ENCODE measurements at regions not wholly inside any gene's neighbourhood (a gene's known extent, or its start where the extent isn't known, plus 50 kb on each side); places are given as distances from the start of the nearest gene placed in this dataset.

- TF ChIP-seq, protein P1, sequence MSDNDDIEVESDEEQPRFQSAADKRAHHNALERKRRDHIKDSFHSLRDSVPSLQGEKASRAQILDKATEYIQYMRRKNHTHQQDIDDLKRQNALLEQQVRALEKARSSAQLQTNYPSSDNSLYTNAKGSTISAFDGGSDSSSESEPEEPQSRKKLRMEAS (CRISPR knock-in tag; IDR thresholded peaks at IDR 0.05): no peak
- TF ChIP-seq HDAC2 (IDR thresholded peaks at IDR 0.05) (no peak), MLX (CRISPR knock-in tag; conservative IDR thresholded peaks at IDR 0.05) (no peak), FOXK2 (conservative IDR thresholded peaks at IDR 0.05 in 1 of 2, IDR thresholded peaks at IDR 0.05 in 1 of 2; ENCODE audit: low read depth in 2 of 2) (no peak), PML (IDR thresholded peaks at IDR 0.05; ENCODE audit: low read length) (no peak), KDM1A (IDR thresholded peaks at IDR 0.05) (no peak), ZNF699 (CRISPR knock-in tag; IDR thresholded peaks at IDR 0.05; ENCODE audit: insufficient replicate concordance) (no peak), BCOR (IDR thresholded peaks at IDR 0.05) (no peak), GATA2 (CRISPR knock-in tag; IDR thresholded peaks at IDR 0.05) (no peak)
- TF ChIP-seq, protein P2, sequence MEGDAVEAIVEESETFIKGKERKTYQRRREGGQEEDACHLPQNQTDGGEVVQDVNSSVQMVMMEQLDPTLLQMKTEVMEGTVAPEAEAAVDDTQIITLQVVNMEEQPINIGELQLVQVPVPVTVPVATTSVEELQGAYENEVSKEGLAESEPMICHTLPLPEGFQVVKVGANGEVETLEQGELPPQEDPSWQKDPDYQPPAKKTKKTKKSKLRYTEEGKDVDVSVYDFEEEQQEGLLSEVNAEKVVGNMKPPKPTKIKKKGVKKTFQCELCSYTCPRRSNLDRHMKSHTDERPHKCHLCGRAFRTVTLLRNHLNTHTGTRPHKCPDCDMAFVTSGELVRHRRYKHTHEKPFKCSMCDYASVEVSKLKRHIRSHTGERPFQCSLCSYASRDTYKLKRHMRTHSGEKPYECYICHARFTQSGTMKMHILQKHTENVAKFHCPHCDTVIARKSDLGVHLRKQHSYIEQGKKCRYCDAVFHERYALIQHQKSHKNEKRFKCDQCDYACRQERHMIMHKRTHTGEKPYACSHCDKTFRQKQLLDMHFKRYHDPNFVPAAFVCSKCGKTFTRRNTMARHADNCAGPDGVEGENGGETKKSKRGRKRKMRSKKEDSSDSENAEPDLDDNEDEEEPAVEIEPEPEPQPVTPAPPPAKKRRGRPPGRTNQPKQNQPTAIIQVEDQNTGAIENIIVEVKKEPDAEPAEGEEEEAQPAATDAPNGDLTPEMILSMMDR (IDR thresholded peaks at IDR 0.05 in 2 of 3, conservative IDR thresholded peaks at IDR 0.05 in 1 of 3; ENCODE audit: insufficient read depth in 2 of 3, low read depth in 1 of 3, low read length in 3 of 3): no peak
- TF ChIP-seq, protein P3, sequence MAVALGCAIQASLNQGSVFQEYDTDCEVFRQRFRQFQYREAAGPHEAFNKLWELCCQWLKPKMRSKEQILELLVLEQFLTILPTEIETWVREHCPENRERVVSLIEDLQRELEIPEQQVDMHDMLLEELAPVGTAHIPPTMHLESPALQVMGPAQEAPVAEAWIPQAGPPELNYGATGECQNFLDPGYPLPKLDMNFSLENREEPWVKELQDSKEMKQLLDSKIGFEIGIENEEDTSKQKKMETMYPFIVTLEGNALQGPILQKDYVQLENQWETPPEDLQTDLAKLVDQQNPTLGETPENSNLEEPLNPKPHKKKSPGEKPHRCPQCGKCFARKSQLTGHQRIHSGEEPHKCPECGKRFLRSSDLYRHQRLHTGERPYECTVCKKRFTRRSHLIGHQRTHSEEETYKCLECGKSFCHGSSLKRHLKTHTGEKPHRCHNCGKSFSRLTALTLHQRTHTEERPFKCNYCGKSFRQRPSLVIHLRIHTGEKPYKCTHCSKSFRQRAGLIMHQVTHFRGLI (CRISPR knock-in tag; IDR thresholded peaks at IDR 0.05): no peak
Measured at GRCh38 chr4:128384091-128384520, 96.5 kb upstream of the PGRMC2 start.
